Esophagus squamous epithelium (tissue), 5 donors: ENCODE measurements at regions not wholly inside any gene's neighbourhood (a gene's known extent, or its start where the extent isn't known, plus 50 kb on each side); places are given as distances from the start of the nearest gene placed in this dataset.

Experiments
- DNase-seq: peaks from one replicate; lab custom pipeline; 2025; lab: John Stamatoyannopoulos, UW
- H3K27ac ChIP-seq, 4 donors: fragments of 200-600 bp; sonication (generic); one replicate each; pipeline ENCODE4 v1.5.1; 2016 to 2019; ENCODE audit warnings: mild to moderate bottlenecking in 1 of 4
- H3K27me3 ChIP-seq, 4 donors: fragments of 200-600 bp; sonication (generic); 1 replicate in 3 of 4; 2 replicates in 1 of 4; pipeline versions ENCODE4 v1.5.1 to v1.6.0; 2017 to 2021; ENCODE audit warnings: antibody characterized with exemption in 1 of 4
- H3K36me3 ChIP-seq, 3 donors: fragments of 200-600 bp; sonication (generic); one replicate each; pipeline ENCODE4 v1.5.1; 2016 to 2019
- H3K4me1 ChIP-seq, 3 donors: fragments of 200-600 bp; sonication (generic); one replicate each; pipeline ENCODE4 v1.5.1; 2017 to 2019
- H3K4me3 ChIP-seq, 4 donors: fragments of 200-600 bp; sonication (generic); 1 replicate in 3 of 4; 2 replicates in 1 of 4; pipeline ENCODE4 v1.5.1; 2016 to 2019; ENCODE audit warnings: mild to moderate bottlenecking in 2 of 4, moderate library complexity in 1 of 4
- H3K9me3 ChIP-seq, 3 donors: fragments of 200-600 bp; sonication (generic); one replicate each; pipeline ENCODE4 v1.5.1; 2016 to 2019
- CTCF ChIP-seq, 6 experiments: fragments of 450-650 bp in 4 of 6; fragments of 200-600 bp in 2 of 6; sonication (generic) in 2 of 6; IDR thresholded peaks; one replicate each; pipeline ENCODE4 v1.5.1; 2016 to 2019; ENCODE audit warnings: antibody characterized with exemption in 6 of 6, mild to moderate bottlenecking in 4 of 6, moderate library complexity in 4 of 6
- POLR2A ChIP-seq, 4 donors: fragments of 450-650 bp; IDR thresholded peaks; one replicate each; pipeline ENCODE4 v1.6.1; 2017; ENCODE audit warnings: antibody characterized with exemption in 4 of 4, mild to moderate bottlenecking in 4 of 4, moderate library complexity in 3 of 4
- WGBS, 2 donors: methylation state at CpG; one replicate each; pipeline ENCODE4 v1.1.5; 2018; 5-methylcytosine and 5-hydroxymethylcytosine counted together
- intact Hi-C: fragments of 100-400 bp; cut with DNase I; formaldehyde crosslinking; loops from one replicate; pipeline ENCODE4 v1.15.0; 2022
- donor health status: DM: yes; HTN: yes; CAD: no.

GRCh38 chr11:22082178-22082577, 110.7 kb upstream of the ANO5 start:
- Histone ChIP-seq H3K4me3 (no peak overlapping the region), H3K9me3 (no peaks in the 10 kb centered on the region), H3K27ac (no peak overlapping the region), H3K36me3 (no peaks in the 10 kb centered on the region), H3K27me3 (no peaks in the 10 kb centered on the region), H3K4me1 (no peaks in the 10 kb centered on the region)
- TF ChIP-seq POLR2A (IDR thresholded peaks at IDR 0.05) (no peak), CTCF (IDR thresholded peaks at IDR 0.05) (no peak)
- intact Hi-C loops, result no loop called here
- no peak for DNase-seq

- DNase-seq, result no peak
Observed at GRCh38 chr11:22082788-22083187, 110.1 kb upstream of the ANO5 start.

GRCh38 chr11:22084056-22084455, 108.8 kb upstream of the ANO5 start:
- H3K4me1 ChIP-seq, result no peaks in the 10 kb centered on the region
- no peak overlapping the region for H3K4me3 ChIP-seq
- WGBS, 2 donors, result 47 to 62% methylated on average over 1 of the region's 1 CpG
- H3K36me3 ChIP-seq, result no peaks in the 10 kb centered on the region
- no peaks in the 10 kb centered on the region for H3K9me3 ChIP-seq
- DNase-seq, result no peak
- no peak overlapping the region for H3K27ac ChIP-seq
- TF ChIP-seq CTCF (IDR thresholded peaks at IDR 0.05), result no peak
- TF ChIP-seq POLR2A (IDR thresholded peaks at IDR 0.05), result no peak
- intact Hi-C loops, result no loop called here
- no peaks in the 10 kb centered on the region for H3K27me3 ChIP-seq

More at GRCh38 chr11:22082788-22083187, 110.1 kb upstream of the ANO5 start:
- no peaks in the 10 kb centered on the region for H3K9me3 ChIP-seq
- H3K36me3 ChIP-seq, result no peaks in the 10 kb centered on the region
- intact Hi-C loops, result no loop called here
- H3K27ac ChIP-seq, result no peak overlapping the region
- no peaks in the 10 kb centered on the region for H3K27me3 ChIP-seq
- no peak for TF ChIP-seq CTCF (IDR thresholded peaks at IDR 0.05)
- TF ChIP-seq POLR2A (IDR thresholded peaks at IDR 0.05), result no peak
- H3K4me1 ChIP-seq, result no peaks in the 10 kb centered on the region
- no peak overlapping the region for H3K4me3 ChIP-seq

- Histone ChIP-seq H3K4me3 (no peak overlapping the region), H3K9me3 (no peaks in the 10 kb centered on the region), H3K27ac (no peak overlapping the region), H3K4me1 (no peaks in the 10 kb centered on the region), H3K36me3 (no peaks in the 10 kb centered on the region), H3K27me3 (no peaks in the 10 kb centered on the region)
- no peak for DNase-seq
- intact Hi-C loops, result no loop called here
- TF ChIP-seq CTCF (IDR thresholded peaks at IDR 0.05) (no peak), POLR2A (IDR thresholded peaks at IDR 0.05) (no peak)
Observed at GRCh38 chr11:22084564-22084963, 108.3 kb upstream of the ANO5 start.

GRCh38 chr11:22089609-22090008, 103.3 kb upstream of the ANO5 start:
- Histone ChIP-seq H3K27me3 (no peaks in the 10 kb centered on the region), H3K27ac (no peak overlapping the region), H3K4me1 (no peaks in the 10 kb centered on the region), H3K4me3 (no peak overlapping the region), H3K9me3 (no peaks in the 10 kb centered on the region), H3K36me3 (no peaks in the 10 kb centered on the region)
- TF ChIP-seq POLR2A (IDR thresholded peaks at IDR 0.05), result no peak
- intact Hi-C loops, result no loop called here
- 73 to 79% methylated on average over 2 of the region's 2 CpGs for WGBS, 2 donors
- DNase-seq, result no peak

- intact Hi-C loops, result no loop called here
- H3K9me3 ChIP-seq, result no peaks in the 10 kb centered on the region
- H3K4me3 ChIP-seq, result no peak overlapping the region
- TF ChIP-seq POLR2A (IDR thresholded peaks at IDR 0.05) (no peak), CTCF (IDR thresholded peaks at IDR 0.05) (no peak)
- H3K4me1 ChIP-seq, result no peaks in the 10 kb centered on the region
- no peaks in the 10 kb centered on the region for H3K27me3 ChIP-seq
- no peak for DNase-seq
- no peak overlapping the region for H3K27ac ChIP-seq
- WGBS, 2 donors, result 44 to 55% methylated on average over 2 of the region's 2 CpGs
- H3K36me3 ChIP-seq, result no peaks in the 10 kb centered on the region
Observed at GRCh38 chr11:22106566-22106965, 86.3 kb upstream of the ANO5 start.
